CD4-positive, alpha-beta T cell treated with Interleukin-6 at 100 ng/mL for 8 hours (primary cell): ENCODE measurements at regions not wholly inside any gene's neighbourhood (a gene's known extent, or its start where the extent isn't known, plus 50 kb on each side); places are given as distances from the start of the nearest gene placed in this dataset.
"Not testable (repeated sequence)": the region's sequence is repeated elsewhere in the genome, so short reads cannot be mapped to it uniquely, and the experiment has no call there.

Source experiments
- DNase-seq: peaks from one replicate; pipeline ENCODE4 v3.0.0-alpha.2; 2020; ENCODE audit warnings: mixed read lengths, low spot score

GRCh38 chr16:47854737-47855136 is 301.1 kb downstream of the ABCC12 start:
- DNase-seq, result no peak

DNA sequence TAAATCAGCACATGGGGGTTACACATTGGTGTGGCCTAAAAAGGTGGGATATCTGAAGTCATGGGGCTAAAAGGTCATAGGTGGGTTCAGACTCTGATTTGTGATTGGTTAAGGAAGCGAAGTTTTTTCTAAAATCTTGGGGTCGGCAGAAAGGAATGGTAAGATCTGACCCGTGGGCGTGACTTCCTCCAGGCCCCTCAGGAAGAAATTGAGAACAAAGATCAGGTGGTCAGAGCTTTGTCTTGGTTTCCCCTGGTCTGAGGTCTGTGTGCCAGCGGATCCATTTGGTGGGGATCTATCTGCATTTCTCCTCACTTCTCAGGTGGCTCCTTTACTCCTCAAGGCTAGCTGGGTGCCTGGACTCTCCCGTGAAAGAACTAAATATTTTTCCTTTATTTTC is 302.8 kb downstream of the ABCC12 start:
- no peak for DNase-seq

DNA sequence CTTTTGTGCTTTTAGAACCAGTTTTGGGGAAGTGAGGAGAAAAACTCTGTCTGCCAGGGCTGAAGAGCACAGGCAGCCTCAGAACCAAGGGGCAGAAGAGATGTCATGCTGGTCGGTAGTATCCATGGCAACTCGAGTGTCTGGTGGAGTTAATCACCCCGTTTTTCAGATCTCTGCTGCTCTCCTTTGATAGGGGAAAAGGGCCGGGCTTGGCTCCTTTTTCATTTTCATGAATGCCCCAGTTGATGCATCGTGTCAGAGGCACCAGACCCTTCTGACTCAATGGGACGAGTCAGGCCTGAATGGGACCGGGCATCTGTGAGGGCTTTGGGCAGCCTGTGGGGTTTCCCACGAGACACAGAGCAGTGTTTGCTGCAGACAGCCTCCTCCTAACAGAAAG is 304.6 kb downstream of the ABCC12 start:
- DNase-seq, result no peak

GRCh38 chr16:47849736-47850135 is 306.1 kb downstream of the ABCC12 start:
- DNase-seq, result no peak

DNA sequence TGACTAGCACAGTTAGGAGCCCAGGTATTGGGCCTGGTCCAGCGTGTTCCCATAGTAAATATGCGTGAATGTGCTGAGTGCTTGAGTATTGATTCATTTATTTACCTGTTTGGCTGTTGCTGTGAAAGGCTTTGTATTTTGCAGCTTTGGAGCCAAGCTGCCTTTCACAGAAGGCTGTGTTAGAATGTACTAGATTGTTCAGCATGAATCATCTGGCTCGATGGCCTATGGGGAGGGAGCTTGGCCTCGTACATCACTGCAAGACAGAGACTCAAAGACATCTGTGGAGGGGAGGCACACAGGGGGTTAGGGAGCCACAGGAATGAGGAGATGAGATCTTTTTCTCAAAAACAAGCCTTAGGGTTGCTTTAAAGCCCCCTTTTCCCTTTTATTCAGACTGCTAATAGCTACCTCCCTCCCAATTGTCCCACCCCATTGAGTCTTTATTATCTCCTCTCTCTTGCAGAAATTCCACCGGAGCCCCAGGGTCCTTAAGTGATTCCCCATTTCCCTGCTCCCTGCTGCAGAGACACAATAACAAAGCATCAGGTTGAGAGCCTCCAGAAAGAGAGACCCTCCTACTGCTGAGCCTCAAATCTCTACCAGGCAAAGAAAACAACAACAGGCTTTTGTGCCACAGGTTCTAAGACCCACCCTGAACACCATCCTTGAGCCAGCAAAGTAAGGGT is 307.2 kb downstream of the ABCC12 start:
- DNase-seq, result no peak

DNA sequence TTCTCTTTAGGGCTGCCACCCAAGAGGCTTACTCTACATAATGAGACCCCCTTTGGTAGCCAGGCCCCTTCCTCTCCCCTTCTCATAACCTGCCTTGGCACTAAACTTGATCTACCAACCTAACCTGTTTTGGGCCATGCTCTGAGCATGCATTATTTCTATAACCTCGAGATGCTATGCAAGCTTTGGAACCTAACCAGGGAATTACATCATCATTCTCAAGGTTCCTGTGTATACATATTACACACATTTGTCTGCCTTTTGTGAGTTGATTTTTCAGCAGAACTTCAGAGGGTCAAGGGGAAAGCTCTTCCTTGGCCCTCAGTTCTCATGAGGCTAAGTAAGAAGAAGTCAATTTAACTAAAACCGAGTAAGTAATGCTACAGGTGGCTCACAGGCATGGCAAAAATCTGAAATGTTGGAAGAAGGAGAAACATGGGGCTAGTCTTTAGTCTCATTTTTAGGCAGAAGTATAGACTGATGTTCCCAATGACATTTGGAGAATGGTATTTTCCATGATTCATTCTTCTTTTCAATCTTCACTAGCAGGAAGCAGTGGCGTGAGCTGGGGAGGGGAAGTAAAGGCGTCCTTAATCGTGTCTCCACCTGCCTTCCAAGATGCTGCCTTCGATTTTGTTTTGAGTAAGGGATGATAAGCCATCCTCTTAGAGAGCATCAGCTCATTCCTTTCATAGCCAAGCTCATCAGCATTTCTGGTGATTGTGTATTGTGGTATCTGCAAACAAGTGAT is 308.4 kb downstream of the ABCC12 start:
- no peak for DNase-seq

GRCh38 chr16:47834485-47835024 is 321.2 kb downstream of the ABCC12 start:
- DNase-seq, result no peak

DNA sequence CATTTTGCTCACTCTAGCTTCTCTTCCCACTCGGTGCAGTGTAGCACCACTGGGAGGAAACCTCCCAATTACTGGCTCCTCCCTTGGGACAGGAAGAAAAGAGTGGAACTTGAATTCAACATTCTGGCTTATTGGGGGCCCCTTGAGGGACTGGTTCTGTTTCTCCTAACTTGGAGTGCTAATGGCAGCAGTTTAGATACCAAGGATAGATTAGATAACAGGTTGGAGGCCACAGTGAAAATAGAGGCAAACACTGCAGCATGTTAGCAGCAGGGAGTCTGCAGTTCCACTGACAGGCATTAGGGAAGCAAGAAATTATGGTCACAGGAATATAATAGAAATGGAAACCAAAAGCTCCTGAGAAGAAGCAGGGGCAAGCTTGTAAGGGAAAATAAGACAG is 322.0 kb downstream of the ABCC12 start:
- no peak for DNase-seq

DNA sequence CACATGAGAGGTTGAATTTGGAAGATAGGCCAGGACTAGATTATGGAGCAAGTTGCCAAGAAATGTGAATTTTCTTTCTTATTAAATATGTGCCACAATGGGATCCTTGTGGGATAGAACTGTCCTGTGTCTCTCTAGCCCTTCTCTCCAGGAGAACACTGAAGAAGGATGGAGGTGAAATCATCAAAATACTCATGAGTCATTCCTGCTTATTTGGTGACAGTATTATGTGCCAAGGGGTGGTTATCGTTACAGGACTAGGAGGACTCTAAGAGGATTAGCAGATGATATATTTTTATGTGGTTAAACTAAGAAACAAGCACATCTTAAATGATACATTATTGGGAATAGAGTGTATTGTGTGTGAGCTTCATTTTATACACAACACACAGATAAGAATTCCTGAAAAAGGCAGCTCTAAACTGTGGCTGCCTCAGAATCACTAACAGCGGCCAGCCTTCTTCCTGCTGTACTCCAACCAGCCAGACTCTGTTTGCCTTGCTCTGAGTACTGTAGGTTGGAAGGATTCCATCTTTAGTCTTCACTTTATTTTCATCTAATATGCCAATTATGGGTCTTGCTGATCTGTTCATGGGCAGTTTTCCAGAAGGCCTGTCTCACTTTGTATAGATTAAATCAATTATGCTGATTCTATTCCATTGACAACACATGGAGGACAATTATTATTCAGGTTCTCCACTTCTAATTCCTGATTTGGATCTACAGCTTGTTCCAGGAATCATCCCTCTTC is 325.8 kb downstream of the ABCC12 start:
- DNase-seq, result no peak

DNA sequence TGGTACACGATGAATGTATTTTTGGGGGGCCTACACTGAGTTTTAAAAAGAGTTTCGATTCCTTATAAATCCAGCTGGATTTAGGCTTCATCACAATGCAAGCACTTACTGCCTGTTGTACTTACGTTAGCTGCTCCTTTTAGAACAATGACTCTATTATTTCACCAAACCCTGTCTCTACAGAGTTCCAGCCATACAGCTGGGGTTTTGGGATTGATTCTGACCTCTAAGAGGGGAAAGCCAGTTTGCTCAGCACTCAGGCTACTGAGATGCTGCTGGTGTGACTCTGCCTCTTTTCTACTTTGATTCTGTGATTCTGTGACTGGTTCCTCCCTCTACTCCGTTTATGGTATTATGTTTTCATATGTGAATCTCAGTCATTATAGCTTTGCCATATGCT is 329.7 kb downstream of the ABCC12 start:
- no peak for DNase-seq

DNA sequence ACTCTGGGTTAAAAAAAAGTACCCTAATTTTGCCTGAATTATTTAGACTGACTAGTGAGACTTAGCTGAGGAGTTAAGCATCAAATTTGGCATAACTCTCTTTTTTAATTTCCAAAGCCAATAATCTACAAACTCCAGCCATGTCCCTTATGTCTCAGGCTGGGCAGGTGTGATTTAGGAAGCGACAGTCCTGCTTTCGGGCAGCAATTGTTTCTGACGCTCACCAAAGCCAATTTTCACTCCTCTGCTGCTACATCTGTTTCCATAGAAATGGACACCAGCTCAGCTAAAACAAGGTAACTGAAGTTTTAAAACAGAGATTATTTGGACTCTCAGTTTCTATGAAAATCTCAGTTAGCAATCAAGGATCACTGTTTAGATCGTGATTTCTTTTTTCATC is 338.7 kb downstream of the ABCC12 start:
- no peak for DNase-seq

GRCh38 chr16:47816511-47816910 is 339.3 kb downstream of the ABCC12 start:
- DNase-seq, result no peak

GRCh38 chr16:47815655-47816054 is 340.1 kb downstream of the ABCC12 start:
- no peak for DNase-seq

DNA sequence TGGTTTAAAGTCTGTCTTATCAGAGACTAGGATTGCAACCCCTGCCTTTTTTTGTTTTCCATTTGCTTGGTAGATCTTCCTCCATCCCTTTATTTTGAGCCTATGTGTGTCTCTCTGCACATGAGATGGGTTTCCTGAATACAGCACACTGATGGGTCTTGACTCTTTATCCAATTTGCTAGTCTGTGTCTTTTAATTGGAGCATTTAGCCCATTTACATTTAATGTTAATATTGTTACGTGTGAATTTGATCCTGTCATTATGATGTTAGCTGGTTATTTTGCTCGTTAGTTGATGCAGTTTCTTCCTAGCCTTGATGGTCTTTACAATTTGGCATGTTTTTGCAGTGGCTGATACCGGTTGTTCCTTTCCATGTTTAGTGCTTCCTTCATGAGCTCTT is 344.0 kb downstream of the ABCC12 start:
- DNase-seq, result not testable (repeated sequence)

GRCh38 chr16:47806309-47806847 is 345.2 kb downstream of the PHKB start:
- no peak for DNase-seq

DNA sequence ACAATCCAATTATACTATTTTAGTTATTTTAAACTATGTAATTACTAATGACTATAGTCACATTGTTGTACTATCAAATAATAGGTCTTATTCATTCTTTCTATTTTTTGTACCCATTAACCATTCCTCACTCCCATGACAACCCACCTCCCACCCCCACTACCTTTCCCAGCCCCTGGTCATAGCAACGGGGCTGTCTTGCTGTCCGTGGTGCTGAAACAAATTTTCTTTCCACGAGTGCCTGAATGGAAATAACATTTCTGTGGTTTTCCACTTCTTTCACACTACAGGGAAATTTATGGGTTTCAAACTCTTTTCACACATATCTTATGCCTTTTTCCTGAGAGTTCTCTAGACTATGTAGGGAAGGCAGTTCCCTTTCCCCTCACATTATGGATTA is 326.6 kb downstream of the PHKB start:
- DNase-seq, result no peak

GRCh38 chr16:47781673-47782072 is 320.5 kb downstream of the PHKB start:
- DNase-seq, result no peak

DNA sequence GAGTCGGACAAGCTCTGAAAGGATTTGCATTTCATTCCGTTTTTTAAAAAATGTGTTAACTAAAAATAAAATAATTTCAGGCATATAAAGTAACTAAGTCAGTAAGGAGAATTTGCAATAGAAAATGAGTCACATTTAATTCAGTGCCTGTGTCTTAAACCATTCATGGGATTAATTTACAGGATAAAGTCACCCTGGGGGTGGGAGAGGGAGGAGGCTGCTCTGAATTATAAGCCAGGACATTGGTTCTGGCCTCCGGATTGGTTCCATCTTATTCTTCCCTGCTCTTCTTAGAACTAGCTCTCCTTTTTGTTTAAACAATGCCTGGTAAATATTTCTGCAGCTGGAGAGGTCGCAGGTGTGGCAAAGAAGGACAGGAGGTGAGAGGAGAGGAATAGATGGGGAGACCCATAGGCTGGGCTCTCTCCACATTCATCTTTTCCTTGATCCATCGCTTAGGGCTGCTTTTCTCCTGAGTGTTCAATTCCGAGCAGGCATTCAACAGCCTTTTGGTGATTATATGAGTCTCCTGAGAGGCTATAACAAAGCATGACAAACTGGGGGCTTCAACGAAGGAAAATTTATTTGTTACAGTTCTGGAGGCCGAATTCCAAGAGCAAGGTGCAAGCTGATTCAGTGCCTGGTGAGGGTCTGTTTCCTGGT is 319.2 kb downstream of the PHKB start:
- DNase-seq, result no peak

- DNase-seq, result no peak
Observed at GRCh38 chr16:47779201-47780016, 318.3 kb downstream of the PHKB start.

DNA sequence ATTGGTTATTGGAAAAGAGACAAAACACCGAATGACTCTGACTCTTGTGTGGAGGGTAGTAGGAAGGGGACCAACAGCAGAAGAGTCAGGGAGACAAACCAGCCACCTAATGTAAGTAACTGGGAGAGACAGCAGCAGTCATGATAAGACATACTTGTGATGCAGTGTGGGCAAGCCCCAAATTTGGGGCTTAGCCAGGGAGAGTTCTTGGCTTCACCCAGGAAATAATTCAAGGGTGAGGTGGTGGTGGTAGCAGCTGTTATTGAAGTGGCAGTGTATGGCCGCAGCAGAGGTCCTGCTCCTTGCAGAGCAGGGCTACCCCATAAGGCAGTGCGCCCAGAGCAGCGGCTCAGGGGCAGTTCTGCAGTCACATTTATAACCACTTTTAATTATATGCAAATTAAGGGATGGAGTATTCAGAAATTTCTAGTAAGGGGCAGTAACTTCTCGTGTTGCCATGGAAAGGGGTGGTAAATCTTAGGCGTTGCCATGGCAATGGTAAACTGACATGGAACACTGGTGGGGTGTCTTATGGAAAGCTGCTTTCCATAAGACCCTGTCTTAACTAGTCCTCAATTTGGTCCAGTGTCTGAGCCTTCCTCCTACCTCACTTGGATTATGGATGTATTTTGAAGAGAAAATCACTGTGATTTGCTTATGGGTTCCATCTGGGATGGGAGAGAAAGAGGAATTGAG is 317.1 kb downstream of the PHKB start:
- no peak for DNase-seq
